ENCODE measurements at regions not wholly inside any gene's neighbourhood (a gene's known extent, or its start where the extent isn't known, plus 50 kb on each side); places are given as distances from the start of the nearest gene placed in this dataset.
"Not testable (repeated sequence)": the region's sequence is repeated elsewhere in the genome, so short reads cannot be mapped to it uniquely, and the experiment has no call there.

DNA sequence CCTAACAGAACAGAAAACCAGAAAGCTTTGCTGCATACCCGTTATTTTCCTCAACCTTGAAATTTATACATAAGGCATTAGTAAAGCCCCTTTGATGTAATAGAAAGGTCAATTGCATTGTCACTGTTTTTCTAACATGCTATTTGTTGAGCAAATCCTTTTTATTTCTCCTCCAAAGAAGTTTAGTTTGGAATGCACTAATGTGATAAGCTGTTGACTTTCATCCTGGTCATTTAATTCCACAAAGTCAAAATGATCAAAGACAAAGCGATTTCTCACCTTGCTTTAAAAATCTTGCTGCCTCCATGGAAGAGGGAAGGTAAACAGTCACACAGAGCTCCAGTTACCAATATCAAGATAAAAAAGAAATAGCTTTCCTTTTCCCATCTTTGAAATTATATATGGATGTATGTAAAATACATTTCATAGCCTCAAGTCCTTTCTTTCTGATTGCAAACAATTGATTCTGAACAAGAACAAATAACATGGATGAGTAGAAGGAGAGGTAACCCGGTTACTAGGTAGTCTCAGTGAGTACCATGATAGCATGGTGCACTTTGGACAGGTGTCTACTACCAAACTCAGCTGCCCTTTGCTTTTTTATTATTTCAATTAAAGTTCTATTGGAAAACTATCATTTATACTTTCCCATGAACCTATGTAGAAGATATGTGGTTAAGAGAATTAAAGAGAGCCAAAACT, 452.7 kb downstream of the STK39 start:
- no peak overlapping the region for H3K27ac Mint-ChIP-seq
- no peaks in the 10 kb centered on the region for H3K4me1 Mint-ChIP-seq (ENCODE audit: low read depth)
- H3K4me3 Mint-ChIP-seq = no peak overlapping the region

DNA sequence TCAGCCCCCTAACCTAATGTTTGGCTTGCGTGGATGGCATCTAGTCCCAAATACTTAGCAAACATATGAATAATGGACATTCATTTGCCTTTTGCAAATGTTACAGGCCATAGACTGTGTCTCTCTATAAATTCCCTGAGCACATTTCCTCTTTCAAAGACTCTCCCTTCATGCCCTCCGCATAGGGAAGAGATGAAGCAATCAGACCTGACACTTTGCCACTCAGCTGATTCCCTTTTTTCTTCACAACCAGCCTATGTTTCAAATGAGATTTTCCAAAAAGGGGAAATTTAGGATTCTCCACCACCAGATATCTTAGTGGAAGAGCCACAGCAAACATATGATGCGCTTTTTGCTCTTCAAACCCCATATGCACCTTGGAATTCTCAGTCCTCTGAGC, 453.7 kb downstream of the STK39 start:
- Mint-ChIP-seq H3K36me3 (ENCODE audit: low read depth) (no peaks in the 10 kb centered on the region), H3K4me3 (no peak overlapping the region), H3K27ac (no peak overlapping the region), H3K4me1 (ENCODE audit: low read depth) (no peaks in the 10 kb centered on the region), H3K9me3 (peaks cover 6% of the 10 kb centered on the region), H3K27me3 (no peaks in the 10 kb centered on the region)
- intact Hi-C loops (cut with micrococcal nuclease) = no loop called here

More for the DNA sequence above, 452.7 kb downstream of the STK39 start:
- Mint-ChIP-seq H3K27me3 (no peaks in the 10 kb centered on the region), H3K9me3 (peaks cover 6% of the 10 kb centered on the region), H3K36me3 (ENCODE audit: low read depth) (no peaks in the 10 kb centered on the region)
- intact Hi-C loops (cut with micrococcal nuclease) = no loop called here

DNA sequence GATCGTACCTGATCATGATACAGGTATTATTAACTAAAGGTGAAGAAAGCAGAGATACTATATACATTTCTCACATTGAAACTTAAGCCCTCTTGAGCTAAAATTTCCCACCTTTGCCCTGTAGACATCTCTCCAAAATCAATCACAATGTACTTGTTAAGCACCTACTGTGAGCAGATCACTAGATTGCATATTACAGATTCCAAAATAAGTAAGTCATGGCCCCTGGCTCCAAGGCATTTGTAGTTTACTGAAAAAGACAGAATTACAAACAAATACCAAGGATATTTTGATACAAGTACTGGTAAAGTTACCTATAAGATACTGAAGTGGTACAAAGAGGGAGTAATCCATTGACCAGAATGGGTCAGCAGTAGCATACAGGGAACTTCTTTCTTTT, 455.3 kb downstream of the STK39 start:
- H3K4me3 Mint-ChIP-seq = no peak overlapping the region
- peaks cover 6% of the 10 kb centered on the region for H3K9me3 Mint-ChIP-seq
- no peaks in the 10 kb centered on the region for H3K27me3 Mint-ChIP-seq
- no peaks in the 10 kb centered on the region for H3K4me1 Mint-ChIP-seq (ENCODE audit: low read depth)
- intact Hi-C loops (cut with micrococcal nuclease) = no loop called here
- H3K36me3 Mint-ChIP-seq (ENCODE audit: low read depth) = no peaks in the 10 kb centered on the region
- no peak overlapping the region for H3K27ac Mint-ChIP-seq

DNA sequence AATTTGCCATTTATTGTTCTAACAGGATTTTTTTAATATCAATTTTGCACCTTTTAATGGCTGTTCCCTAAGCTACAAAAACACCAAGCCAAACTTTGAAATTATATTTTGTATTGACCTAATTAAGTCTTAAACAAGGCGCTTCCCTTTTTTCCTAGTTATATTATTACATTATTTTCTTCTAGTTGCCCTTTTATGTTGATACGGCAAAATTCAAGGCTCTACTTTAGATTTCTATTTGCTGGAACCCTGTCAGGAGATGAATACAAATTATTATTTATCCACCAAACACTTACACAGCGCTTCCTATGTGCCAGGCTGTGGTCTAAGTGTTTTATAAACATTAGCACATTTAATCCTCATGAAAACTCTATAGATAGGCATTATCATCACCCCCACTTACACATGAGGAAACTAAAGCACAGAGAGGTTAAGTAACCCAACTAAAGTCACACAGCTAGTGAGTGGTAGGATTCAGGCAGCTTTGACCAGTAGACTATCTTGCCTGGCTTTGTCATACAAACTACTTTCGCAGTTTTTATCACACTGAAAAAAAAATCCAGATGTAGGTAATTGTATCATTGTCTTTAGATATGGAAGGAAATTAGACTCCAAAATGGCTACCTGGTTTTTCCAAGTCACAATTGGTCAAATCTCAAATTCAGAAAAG, 456.5 kb downstream of the STK39 start:
- Mint-ChIP-seq H3K9me3 (peaks cover 6% of the 10 kb centered on the region), H3K4me3 (no peak overlapping the region), H3K4me1 (ENCODE audit: low read depth) (no peaks in the 10 kb centered on the region), H3K27me3 (no peaks in the 10 kb centered on the region), H3K27ac (no peak overlapping the region), H3K36me3 (ENCODE audit: low read depth) (no peaks in the 10 kb centered on the region)
- intact Hi-C loops (cut with micrococcal nuclease) = no loop called here

DNA sequence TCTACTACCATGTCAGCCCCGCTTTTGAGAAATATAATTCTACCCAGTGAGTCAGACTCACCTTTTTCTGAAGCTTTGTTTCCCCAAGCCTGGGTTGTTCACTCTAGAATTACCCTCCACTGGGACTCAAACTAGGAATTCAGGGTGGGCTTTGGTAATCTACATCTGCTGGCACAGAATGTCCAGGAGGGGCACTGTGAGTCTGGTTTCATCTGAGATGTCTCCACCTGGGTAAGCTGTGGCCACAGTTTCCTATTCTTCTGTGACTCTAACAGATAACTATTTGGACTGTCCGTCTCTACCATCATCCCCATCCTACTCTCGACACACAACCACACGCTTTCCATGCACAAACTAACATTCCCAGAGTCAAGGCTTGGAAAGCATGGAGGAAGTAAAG, 457.2 kb downstream of the STK39 start:
- intact Hi-C loops (cut with micrococcal nuclease) = no loop called here
- no peaks in the 10 kb centered on the region for H3K4me1 Mint-ChIP-seq (ENCODE audit: low read depth)
- no peaks in the 10 kb centered on the region for H3K36me3 Mint-ChIP-seq (ENCODE audit: low read depth)
- H3K9me3 Mint-ChIP-seq = peaks cover 6% of the 10 kb centered on the region
- no peak overlapping the region for H3K27ac Mint-ChIP-seq
- H3K4me3 Mint-ChIP-seq = no peak overlapping the region
- H3K27me3 Mint-ChIP-seq = no peaks in the 10 kb centered on the region

DNA sequence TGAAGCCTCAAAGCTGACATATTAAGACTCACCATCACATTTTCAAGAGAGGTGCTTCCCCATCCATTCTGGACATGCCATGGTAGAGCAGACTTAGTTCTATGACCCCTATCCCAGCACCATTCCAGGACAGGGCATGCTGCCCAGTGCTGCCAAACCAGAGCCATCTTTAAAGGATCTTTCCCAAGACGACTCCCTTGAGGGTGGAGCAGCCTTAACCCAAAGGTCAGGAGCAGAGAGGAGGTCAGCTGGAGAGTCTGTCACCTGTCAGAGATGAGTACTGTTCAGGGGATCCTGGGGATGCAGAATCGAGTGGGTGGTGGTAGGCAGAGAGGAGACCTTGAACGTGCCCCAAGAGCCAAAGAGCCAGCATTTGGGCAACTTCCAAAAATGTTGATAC, 459.8 kb downstream of the STK39 start:
- no peaks in the 10 kb centered on the region for H3K4me1 Mint-ChIP-seq (ENCODE audit: low read depth)
- H3K27ac Mint-ChIP-seq = no peak overlapping the region
- H3K9me3 Mint-ChIP-seq = peaks cover 4% of the 10 kb centered on the region
- H3K4me3 Mint-ChIP-seq = no peak overlapping the region
- H3K36me3 Mint-ChIP-seq (ENCODE audit: low read depth) = no peaks in the 10 kb centered on the region
- intact Hi-C loops (cut with micrococcal nuclease) = no loop called here
- no peaks in the 10 kb centered on the region for H3K27me3 Mint-ChIP-seq

DNA sequence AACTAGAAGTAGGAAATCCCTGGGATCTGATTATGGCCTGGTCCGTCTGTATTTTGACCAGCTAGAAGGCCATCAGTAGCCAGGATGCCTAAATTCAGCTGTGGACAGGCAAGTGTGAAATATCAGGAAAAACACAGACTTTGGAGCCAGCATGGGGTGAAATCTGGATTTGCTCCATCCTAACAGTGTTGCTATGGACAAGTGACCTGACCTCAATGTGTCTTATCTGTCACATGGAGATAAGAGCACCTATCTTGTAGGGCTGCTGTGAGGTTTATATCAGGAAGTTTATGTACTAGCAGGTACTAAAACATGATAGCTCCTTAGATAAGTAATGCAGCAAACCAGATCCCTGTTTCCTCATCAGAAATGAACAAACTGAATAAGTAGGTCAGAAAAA, 460.4 kb downstream of the STK39 start:
- no peak overlapping the region for H3K4me3 Mint-ChIP-seq
- H3K27me3 Mint-ChIP-seq = no peaks in the 10 kb centered on the region
- no peaks in the 10 kb centered on the region for H3K9me3 Mint-ChIP-seq
- intact Hi-C loops (cut with micrococcal nuclease) = no loop called here
- no peak overlapping the region for H3K27ac Mint-ChIP-seq
- no peaks in the 10 kb centered on the region for H3K4me1 Mint-ChIP-seq (ENCODE audit: low read depth)
- no peaks in the 10 kb centered on the region for H3K36me3 Mint-ChIP-seq (ENCODE audit: low read depth)

DNA sequence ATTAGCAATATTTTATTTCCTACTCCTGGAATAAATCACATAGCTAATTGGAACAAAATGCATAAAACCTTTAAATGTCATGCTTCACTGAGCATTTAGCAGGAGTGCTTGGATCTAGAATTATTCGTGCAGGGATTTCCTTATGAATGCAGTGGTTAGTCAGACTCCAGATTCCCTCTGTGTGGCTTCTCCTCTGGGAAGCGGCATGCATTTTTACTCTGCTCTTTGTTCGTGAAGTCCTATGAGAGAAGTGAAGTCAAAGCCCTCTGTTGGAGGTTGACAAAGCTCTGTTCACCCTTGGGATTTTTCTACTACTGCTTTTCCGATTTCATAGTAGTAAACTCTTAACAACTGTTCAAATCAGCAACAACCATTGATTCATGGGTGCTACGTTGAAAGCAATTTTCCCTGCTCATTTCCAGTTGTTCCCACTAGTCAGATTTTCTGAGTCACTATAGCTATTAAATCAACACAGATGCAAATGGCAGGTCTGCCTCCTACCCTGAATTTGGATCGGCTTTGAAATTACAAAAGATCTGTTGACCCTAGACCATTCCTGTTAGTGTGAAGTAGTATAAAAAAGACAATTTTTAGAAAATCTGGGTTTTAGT, 461.7 kb downstream of the STK39 start:
- intact Hi-C loops (cut with micrococcal nuclease) = no loop called here
- Mint-ChIP-seq H3K36me3 (ENCODE audit: low read depth) (no peaks in the 10 kb centered on the region), H3K4me1 (ENCODE audit: low read depth) (no peaks in the 10 kb centered on the region), H3K4me3 (no peak overlapping the region), H3K27ac (no peak overlapping the region), H3K27me3 (no peaks in the 10 kb centered on the region), H3K9me3 (no peaks in the 10 kb centered on the region)

DNA sequence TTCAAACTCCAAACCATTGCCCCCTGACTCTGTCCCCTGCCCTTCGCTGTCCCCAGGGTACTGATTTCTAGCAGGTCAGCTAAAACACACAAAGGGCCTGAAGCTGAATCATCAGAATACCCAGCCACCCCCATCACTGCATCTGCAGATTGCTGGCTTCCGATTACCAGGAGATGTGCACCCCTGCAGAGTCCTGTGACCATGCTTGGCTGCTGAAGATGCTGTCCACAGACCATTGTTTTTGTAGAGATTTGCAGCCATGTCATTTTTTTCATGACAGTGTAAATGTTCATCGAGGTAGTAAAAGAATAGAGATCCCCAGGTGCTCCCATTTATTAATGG, 463.3 kb downstream of the STK39 start:
- no peaks in the 10 kb centered on the region for H3K9me3 Mint-ChIP-seq
- H3K27me3 Mint-ChIP-seq = no peaks in the 10 kb centered on the region
- no peaks in the 10 kb centered on the region for H3K4me1 Mint-ChIP-seq (ENCODE audit: low read depth)
- no peak overlapping the region for H3K4me3 Mint-ChIP-seq
- no peak overlapping the region for H3K27ac Mint-ChIP-seq
- intact Hi-C loops (cut with micrococcal nuclease) = no loop called here
- H3K36me3 Mint-ChIP-seq (ENCODE audit: low read depth) = no peaks in the 10 kb centered on the region

DNA sequence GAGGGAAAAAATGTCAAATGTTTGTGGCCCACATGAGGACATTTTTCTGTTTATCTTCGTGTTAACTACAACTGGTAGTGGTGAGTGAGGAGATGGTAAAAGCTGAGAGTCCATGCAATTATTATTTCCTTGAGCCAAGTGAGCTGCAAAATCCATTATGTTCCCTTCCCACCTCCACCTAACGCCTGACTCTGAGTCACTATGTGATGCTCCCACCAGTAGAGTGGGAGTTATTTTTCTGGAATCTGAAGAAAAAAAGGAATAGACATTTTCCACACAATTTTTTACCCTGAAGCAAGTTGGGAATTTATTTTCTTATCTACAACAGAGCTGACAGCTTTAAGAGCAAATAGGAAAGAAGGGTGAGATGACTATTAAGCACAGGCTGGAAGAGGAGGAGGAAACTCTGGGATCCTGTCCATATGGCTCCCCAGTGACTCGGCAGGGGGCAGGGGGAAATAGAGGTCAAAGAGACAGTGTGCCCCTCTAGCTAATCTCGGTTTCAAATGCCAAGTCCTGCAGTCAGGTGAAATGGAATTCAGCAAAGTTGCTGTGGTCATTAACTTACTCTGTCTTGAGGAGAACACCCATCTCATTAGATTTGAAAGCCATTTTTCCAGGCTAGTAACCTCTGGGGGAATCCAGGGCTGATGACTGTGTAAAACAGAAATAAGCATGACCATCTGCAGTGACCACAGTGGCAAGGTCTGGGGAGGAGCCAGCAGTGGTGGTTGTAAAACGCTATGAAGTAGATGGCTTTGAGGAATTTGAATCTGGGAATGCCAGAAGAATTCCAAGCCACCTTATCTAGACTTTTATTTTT, 463.9 kb downstream of the STK39 start:
- intact Hi-C loops (cut with micrococcal nuclease) = no loop called here
- H3K27me3 Mint-ChIP-seq = no peaks in the 10 kb centered on the region

DNA sequence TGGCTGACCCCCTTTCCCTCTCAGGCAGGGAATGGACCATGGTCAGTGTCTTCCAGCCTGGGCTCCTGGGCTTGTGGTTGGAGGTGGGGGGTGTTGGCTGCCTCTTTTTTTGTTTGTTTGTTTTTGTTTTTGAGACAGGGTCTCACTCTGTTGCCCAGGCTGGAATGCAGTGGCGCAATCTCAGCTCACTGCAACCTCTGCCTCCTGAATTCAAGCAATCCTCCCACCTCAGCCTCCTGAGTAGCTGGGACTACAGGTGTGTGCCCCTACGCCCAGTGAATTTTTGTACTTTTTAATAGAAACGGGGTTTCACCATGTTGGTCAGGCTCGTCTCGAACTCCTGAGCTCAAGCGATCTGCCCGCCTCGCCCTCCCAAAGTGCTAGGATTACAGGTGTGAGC, 465.8 kb downstream of the STK39 start:
- H3K27ac Mint-ChIP-seq; H3K4me3 Mint-ChIP-seq; intact Hi-C loops (cut with micrococcal nuclease); H3K9me3 Mint-ChIP-seq; H3K27me3 Mint-ChIP-seq; H3K36me3 Mint-ChIP-seq (ENCODE audit: low read depth); H3K4me1 Mint-ChIP-seq (ENCODE audit: low read depth): not testable (repeated sequence)

More for the DNA sequence above, 463.9 kb downstream of the STK39 start:
- H3K36me3 Mint-ChIP-seq (ENCODE audit: low read depth) = no peaks in the 10 kb centered on the region
- no peak overlapping the region for H3K27ac Mint-ChIP-seq
- no peaks in the 10 kb centered on the region for H3K9me3 Mint-ChIP-seq
- no peak overlapping the region for H3K4me3 Mint-ChIP-seq
- no peaks in the 10 kb centered on the region for H3K4me1 Mint-ChIP-seq (ENCODE audit: low read depth)

DNA sequence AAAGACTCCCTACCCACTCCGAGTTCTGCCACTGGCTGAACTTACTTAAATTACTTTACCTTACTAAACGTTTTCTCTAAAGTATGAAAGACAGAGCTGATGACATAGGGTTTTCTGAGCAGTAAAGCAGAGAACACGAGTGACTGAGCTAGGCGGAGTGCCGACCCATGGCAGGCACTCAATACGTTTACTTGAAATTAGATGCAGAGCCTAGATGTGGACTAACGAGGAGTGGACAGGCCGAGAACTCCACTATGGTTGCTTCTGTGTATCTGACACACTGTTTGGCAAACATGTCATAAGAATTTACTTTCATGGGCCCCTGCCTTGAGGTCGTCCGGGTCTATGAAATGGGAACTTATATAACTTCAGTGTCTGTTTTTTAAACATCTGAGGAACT, 471.0 kb downstream of the STK39 start:
- Mint-ChIP-seq H3K4me3 (no peak overlapping the region), H3K36me3 (ENCODE audit: low read depth) (no peaks in the 10 kb centered on the region), H3K27me3 (no peaks in the 10 kb centered on the region), H3K4me1 (ENCODE audit: low read depth) (no peaks in the 10 kb centered on the region), H3K9me3 (no peaks in the 10 kb centered on the region), H3K27ac (no peak overlapping the region)
- intact Hi-C loops (cut with micrococcal nuclease) = no loop called here

DNA sequence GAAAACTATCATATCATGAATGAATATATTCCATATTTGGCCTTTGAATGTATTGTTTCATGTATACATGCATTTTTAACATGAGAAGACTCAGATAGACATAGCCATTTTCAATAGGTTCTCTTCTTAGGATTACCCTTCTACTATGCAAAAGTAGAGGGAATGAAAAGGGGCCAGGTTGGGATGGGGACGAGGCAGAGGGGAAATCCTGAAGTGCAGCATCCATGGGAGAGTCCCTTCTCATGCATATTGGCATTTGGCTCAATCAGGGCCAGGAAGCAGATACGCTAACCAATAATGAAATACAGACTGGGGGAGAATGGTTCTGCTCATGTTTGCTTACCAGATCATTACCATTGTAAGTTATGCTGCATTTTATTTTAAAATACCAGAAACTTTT, 475.8 kb downstream of the STK39 start:
- intact Hi-C loops (cut with micrococcal nuclease) = no loop called here
- no peak overlapping the region for H3K4me3 Mint-ChIP-seq
- H3K27me3 Mint-ChIP-seq = no peaks in the 10 kb centered on the region
- no peaks in the 10 kb centered on the region for H3K9me3 Mint-ChIP-seq
- H3K36me3 Mint-ChIP-seq (ENCODE audit: low read depth) = no peaks in the 10 kb centered on the region
- no peak overlapping the region for H3K27ac Mint-ChIP-seq
- no peaks in the 10 kb centered on the region for H3K4me1 Mint-ChIP-seq (ENCODE audit: low read depth)

DNA sequence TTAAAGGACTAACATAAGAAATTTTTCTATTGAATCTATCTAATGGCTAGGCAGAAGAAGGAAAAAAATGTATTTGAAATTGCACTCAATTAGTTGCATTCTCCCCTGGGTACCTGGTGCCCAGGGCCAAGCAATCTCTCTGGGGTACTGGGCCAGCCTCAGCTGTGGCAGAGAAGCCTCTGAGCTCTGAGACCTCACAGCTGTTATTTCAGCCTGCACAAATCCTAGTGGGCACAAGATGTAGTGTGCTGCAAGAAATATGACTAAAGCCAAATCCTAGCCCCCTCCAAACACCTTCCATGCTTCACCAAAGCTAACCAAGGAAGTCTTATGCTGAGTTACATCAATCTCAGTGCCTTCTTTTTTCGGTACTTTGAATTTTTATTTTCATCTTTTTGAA, 478.4 kb downstream of the STK39 start:
- Mint-ChIP-seq H3K4me3 (no peak overlapping the region), H3K9me3 (no peaks in the 10 kb centered on the region), H3K36me3 (ENCODE audit: low read depth) (no peaks in the 10 kb centered on the region), H3K27me3 (no peaks in the 10 kb centered on the region), H3K27ac (no peak overlapping the region), H3K4me1 (ENCODE audit: low read depth) (no peaks in the 10 kb centered on the region)
- intact Hi-C loops (cut with micrococcal nuclease) = no loop called here

Data from dendritic cell treated with granulocyte-macrophage colony-stimulating factor and Interleukin-4, amounts not matched to agents 40 ng/mL and 50 ng/mL, for 4 days (primary cell).